ENCODE measurements at regions not wholly inside any gene's neighbourhood (a gene's known extent, or its start where the extent isn't known, plus 50 kb on each side); places are given as distances from the start of the nearest gene placed in this dataset.
A peak's percentile ranks its signal among the peaks of the same experiment; 100 is the strongest.

- Mint-ChIP-seq H3K4me1 (ENCODE audit: low read depth in 2 of 2) (no peaks in the 10 kb centered on the region), H3K27me3 (no peaks in the 10 kb centered on the region)
- no peak for DNase-seq (ENCODE audit: low spot score)
Measured at GRCh38 chr4:43223820-43224219, 331.3 kb downstream of the GRXCR1 start.

GRCh38 chr4:43224559-43224958, 332.0 kb downstream of the GRXCR1 start:
- H3K4me1 Mint-ChIP-seq (ENCODE audit: low read depth in 2 of 2), result no peaks in the 10 kb centered on the region
- peak overlapping the region; percentile 17 for H3K4me3 Mint-ChIP-seq
- H3K27ac Mint-ChIP-seq, result no peak overlapping the region

More at GRCh38 chr4:43223820-43224219, 331.3 kb downstream of the GRXCR1 start:
- H3K4me3 Mint-ChIP-seq, result no peak overlapping the region
- H3K36me3 Mint-ChIP-seq, result no peaks in the 10 kb centered on the region
- no peak for ATAC-seq
- no peak overlapping the region for H3K27ac Mint-ChIP-seq
- H3K9me3 Mint-ChIP-seq, result peaks cover 19% of the 10 kb centered on the region

GRCh38 chr4:43233321-43233720, 340.8 kb downstream of the GRXCR1 start:
- H3K4me3 Mint-ChIP-seq, result no peak overlapping the region
- H3K4me1 Mint-ChIP-seq (ENCODE audit: low read depth in 2 of 2), result no peaks in the 10 kb centered on the region
- no peak overlapping the region for H3K27ac Mint-ChIP-seq
- ATAC-seq (no peak), DNase-seq (ENCODE audit: low spot score) (no peak)
- H3K27me3 Mint-ChIP-seq, result no peaks in the 10 kb centered on the region
- no peaks in the 10 kb centered on the region for H3K36me3 Mint-ChIP-seq
- peaks cover 6% of the 10 kb centered on the region for H3K9me3 Mint-ChIP-seq

More at GRCh38 chr4:43224559-43224958, 332.0 kb downstream of the GRXCR1 start:
- ATAC-seq (no peak), DNase-seq (ENCODE audit: low spot score) (no peak)
- peaks cover 19% of the 10 kb centered on the region for H3K9me3 Mint-ChIP-seq
- H3K27me3 Mint-ChIP-seq, result no peaks in the 10 kb centered on the region
- no peaks in the 10 kb centered on the region for H3K36me3 Mint-ChIP-seq

- ATAC-seq (no peak), DNase-seq (ENCODE audit: low spot score) (no peak)
- no peak overlapping the region for H3K27ac Mint-ChIP-seq
- peaks cover 11% of the 10 kb centered on the region for H3K9me3 Mint-ChIP-seq
- H3K4me3 Mint-ChIP-seq, result no peak overlapping the region
- no peaks in the 10 kb centered on the region for H3K27me3 Mint-ChIP-seq
- no peaks in the 10 kb centered on the region for H3K36me3 Mint-ChIP-seq
- no peaks in the 10 kb centered on the region for H3K4me1 Mint-ChIP-seq (ENCODE audit: low read depth in 2 of 2)
Measured at GRCh38 chr4:43234626-43235415, 342.3 kb downstream of the GRXCR1 start.

- Mint-ChIP-seq H3K27me3 (no peaks in the 10 kb centered on the region), H3K36me3 (no peaks in the 10 kb centered on the region), H3K4me1 (ENCODE audit: low read depth in 2 of 2) (no peaks in the 10 kb centered on the region), H3K4me3 (no peak overlapping the region), H3K27ac (no peak overlapping the region), H3K9me3 (peaks cover 17% of the 10 kb centered on the region)
- DNase-seq (ENCODE audit: low spot score), result no peak
- no peak for ATAC-seq
Measured at GRCh38 chr4:43238008-43238407, 345.5 kb downstream of the GRXCR1 start.

- DNase-seq (ENCODE audit: low spot score) (no peak), ATAC-seq (no peak)
- peaks cover 17% of the 10 kb centered on the region for H3K9me3 Mint-ChIP-seq
- H3K27me3 Mint-ChIP-seq, result no peaks in the 10 kb centered on the region
- no peak overlapping the region for H3K27ac Mint-ChIP-seq
- H3K36me3 Mint-ChIP-seq, result no peaks in the 10 kb centered on the region
- H3K4me1 Mint-ChIP-seq (ENCODE audit: low read depth in 2 of 2), result no peaks in the 10 kb centered on the region
- H3K4me3 Mint-ChIP-seq, result no peak overlapping the region
Measured at GRCh38 chr4:43238585-43238984, 346.1 kb downstream of the GRXCR1 start.

- no peaks in the 10 kb centered on the region for H3K36me3 Mint-ChIP-seq
- no peak overlapping the region for H3K27ac Mint-ChIP-seq
- DNase-seq (ENCODE audit: low spot score) (no peak), ATAC-seq (no peak)
- H3K9me3 Mint-ChIP-seq, result peaks cover 12% of the 10 kb centered on the region
- H3K27me3 Mint-ChIP-seq, result no peaks in the 10 kb centered on the region
- H3K4me3 Mint-ChIP-seq, result no peak overlapping the region
- no peaks in the 10 kb centered on the region for H3K4me1 Mint-ChIP-seq (ENCODE audit: low read depth in 2 of 2)
Measured at GRCh38 chr4:43241104-43241503, 348.6 kb downstream of the GRXCR1 start.

GRCh38 chr4:43242606-43243005, 350.1 kb downstream of the GRXCR1 start:
- peaks cover 20% of the 10 kb centered on the region for H3K9me3 Mint-ChIP-seq
- no peaks in the 10 kb centered on the region for H3K27me3 Mint-ChIP-seq
- H3K4me3 Mint-ChIP-seq, result no peak overlapping the region
- no peak overlapping the region for H3K27ac Mint-ChIP-seq
- no peak for ATAC-seq
- no peaks in the 10 kb centered on the region for H3K36me3 Mint-ChIP-seq
- no peaks in the 10 kb centered on the region for H3K4me1 Mint-ChIP-seq (ENCODE audit: low read depth in 2 of 2)
- DNase-seq (ENCODE audit: low spot score), result no peak

- Mint-ChIP-seq H3K36me3 (no peaks in the 10 kb centered on the region), H3K4me1 (ENCODE audit: low read depth in 2 of 2) (no peaks in the 10 kb centered on the region), H3K9me3 (peaks cover 20% of the 10 kb centered on the region), H3K27ac (no peak overlapping the region), H3K27me3 (no peaks in the 10 kb centered on the region), H3K4me3 (no peak overlapping the region)
- DNase-seq (ENCODE audit: low spot score), result no peak
- no peak for ATAC-seq
Measured at GRCh38 chr4:43243433-43244116, 351.1 kb downstream of the GRXCR1 start.

- ATAC-seq, result no peak
- H3K4me3 Mint-ChIP-seq, result no peak overlapping the region
Measured at GRCh38 chr4:43244688-43245382, 352.3 kb downstream of the GRXCR1 start.

GRCh38 chr4:43251841-43252240, 359.3 kb downstream of the GRXCR1 start:
- no peak overlapping the region for H3K4me3 Mint-ChIP-seq
- H3K4me1 Mint-ChIP-seq (ENCODE audit: low read depth in 2 of 2), result no peaks in the 10 kb centered on the region
- ATAC-seq (no peak), DNase-seq (ENCODE audit: low spot score) (no peak)
- no peaks in the 10 kb centered on the region for H3K36me3 Mint-ChIP-seq
- H3K27me3 Mint-ChIP-seq, result no peaks in the 10 kb centered on the region
- no peak overlapping the region for H3K27ac Mint-ChIP-seq
- peaks cover 19% of the 10 kb centered on the region for H3K9me3 Mint-ChIP-seq

More at GRCh38 chr4:43244688-43245382, 352.3 kb downstream of the GRXCR1 start:
- Mint-ChIP-seq H3K27ac (no peak overlapping the region), H3K27me3 (no peaks in the 10 kb centered on the region), H3K4me1 (ENCODE audit: low read depth in 2 of 2) (no peaks in the 10 kb centered on the region), H3K9me3 (peaks cover 15% of the 10 kb centered on the region), H3K36me3 (no peaks in the 10 kb centered on the region)
- DNase-seq (ENCODE audit: low spot score), result no peak

- ATAC-seq (no peak), DNase-seq (ENCODE audit: low spot score) (no peak)
- no peak overlapping the region for H3K4me3 Mint-ChIP-seq
- no peak overlapping the region for H3K27ac Mint-ChIP-seq
- H3K9me3 Mint-ChIP-seq, result peaks cover 14% of the 10 kb centered on the region
- H3K4me1 Mint-ChIP-seq (ENCODE audit: low read depth in 2 of 2), result no peaks in the 10 kb centered on the region
- H3K36me3 Mint-ChIP-seq, result no peaks in the 10 kb centered on the region
- H3K27me3 Mint-ChIP-seq, result no peaks in the 10 kb centered on the region
Measured at GRCh38 chr4:43253541-43253940, 361.0 kb downstream of the GRXCR1 start.

- Mint-ChIP-seq H3K27me3 (no peaks in the 10 kb centered on the region), H3K36me3 (no peaks in the 10 kb centered on the region), H3K4me1 (ENCODE audit: low read depth in 2 of 2) (no peaks in the 10 kb centered on the region), H3K9me3 (peaks cover 8% of the 10 kb centered on the region), H3K4me3 (no peak overlapping the region), H3K27ac (no peak overlapping the region)
- no peak for DNase-seq (ENCODE audit: low spot score)
- ATAC-seq, result no peak
Measured at GRCh38 chr4:43264730-43265129, 372.2 kb downstream of the GRXCR1 start.

GRCh38 chr4:43271946-43272345, 379.4 kb downstream of the GRXCR1 start:
- H3K36me3 Mint-ChIP-seq, result no peaks in the 10 kb centered on the region
- DNase-seq (ENCODE audit: low spot score) (no peak), ATAC-seq (no peak)
- no peak overlapping the region for H3K27ac Mint-ChIP-seq
- no peaks in the 10 kb centered on the region for H3K27me3 Mint-ChIP-seq
- no peaks in the 10 kb centered on the region for H3K4me1 Mint-ChIP-seq (ENCODE audit: low read depth in 2 of 2)
- H3K9me3 Mint-ChIP-seq, result peaks cover 16% of the 10 kb centered on the region
- no peak overlapping the region for H3K4me3 Mint-ChIP-seq

Measured in natural killer cell treated with Interleukin-12 subunit alpha and Interleukin-12 subunit beta and Interleukin-15 and Interleukin-18, amount 100 ng/mL, for 72 hours (primary cell).